ENCODE measurements at regions not wholly inside any gene's neighbourhood (a gene's known extent, or its start where the extent isn't known, plus 50 kb on each side); places are given as distances from the start of the nearest gene placed in this dataset.
A peak's percentile ranks its signal among the peaks of the same experiment; 100 is the strongest.

- DNase-seq = no peak
Measured at GRCh38 chr22:27490080-27490479, 311.5 kb downstream of the MN1 start.

DNA sequence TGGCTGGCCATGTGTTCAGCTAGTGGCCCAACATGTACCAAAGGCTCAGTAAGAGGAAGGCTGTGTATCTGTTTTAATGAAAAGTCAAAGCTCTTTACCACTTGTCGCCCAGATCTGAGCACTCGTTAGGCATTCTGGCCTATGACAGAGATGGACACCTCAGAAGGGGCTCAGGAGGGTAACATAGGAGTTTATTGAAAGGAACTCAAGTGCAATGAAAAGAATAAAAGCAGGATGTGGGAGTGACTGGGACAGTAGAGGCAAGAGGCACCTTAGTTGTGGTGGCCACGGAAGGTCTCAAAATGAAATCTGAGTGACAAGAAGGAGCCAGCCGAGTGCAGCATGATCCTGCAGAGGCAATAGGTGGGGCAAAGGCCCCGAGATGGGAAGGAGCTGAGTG lies 309.7 kb downstream of the MN1 start:
- no peak for DNase-seq

GRCh38 chr22:27492566-27493201 lies 308.9 kb downstream of the MN1 start:
- no peak for DNase-seq

DNA sequence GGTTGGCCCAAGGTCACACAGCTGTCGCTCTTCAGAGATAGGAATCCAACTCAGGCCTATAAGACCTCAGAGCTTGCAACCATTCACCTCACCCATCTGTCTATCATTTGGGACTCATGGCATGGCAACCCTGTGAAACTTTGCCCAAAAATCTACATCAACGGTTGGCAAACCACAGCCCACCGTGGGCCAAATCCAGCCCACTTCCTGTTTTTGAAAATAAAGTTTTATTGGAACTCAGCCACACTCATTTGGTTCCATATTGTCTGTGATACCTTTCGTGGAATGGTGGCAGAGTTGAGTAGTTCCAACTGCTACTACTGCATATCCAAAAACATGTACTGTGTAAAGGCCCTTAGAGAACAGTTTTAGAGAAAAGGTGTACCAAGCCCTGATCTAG lies 307.8 kb downstream of the MN1 start:
- no peak for DNase-seq

DNA sequence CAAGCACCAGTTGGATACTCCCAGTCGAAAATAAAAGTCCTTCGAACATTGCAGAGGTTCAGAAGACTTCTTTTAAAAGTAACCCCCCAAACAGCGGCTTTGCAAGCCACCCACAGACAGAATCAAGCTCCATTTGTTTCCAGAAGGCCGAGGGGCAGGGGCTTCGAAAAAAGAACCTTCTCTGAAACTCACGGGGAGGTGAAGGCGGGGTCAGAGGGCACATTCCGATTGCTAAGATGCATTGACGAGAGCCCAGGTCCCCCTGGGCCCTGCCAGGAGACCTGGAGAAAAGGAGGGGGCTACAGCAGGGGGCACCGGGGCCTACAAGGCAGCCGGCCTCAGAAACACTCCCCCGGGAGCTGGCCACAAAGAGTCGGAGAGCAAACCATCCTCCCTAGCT lies 306.8 kb downstream of the MN1 start:
- no peak for DNase-seq

- DNase-seq = no peak
Measured at GRCh38 chr22:27495325-27495724, 306.2 kb downstream of the MN1 start.

DNA sequence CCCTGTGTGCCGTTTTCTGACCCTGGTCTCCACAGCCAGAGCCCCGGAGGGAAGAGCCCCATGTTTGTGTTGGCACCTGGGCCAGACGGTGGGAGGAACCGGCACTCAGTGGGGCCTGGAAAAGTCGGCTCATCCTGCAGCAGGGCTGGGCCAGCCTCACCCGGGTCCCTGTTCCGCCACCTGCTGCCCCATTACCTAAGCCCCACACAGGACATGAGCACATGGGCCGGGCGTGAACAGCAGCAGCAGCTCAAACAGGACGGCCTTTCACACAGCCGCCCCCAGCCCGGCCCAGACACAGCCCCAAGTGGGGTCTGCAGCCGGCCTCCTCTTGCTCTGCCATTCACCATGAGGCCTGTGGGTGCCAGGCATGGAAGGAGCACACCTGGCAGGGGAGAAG lies 302.4 kb downstream of the MN1 start:
- no peak for DNase-seq

GRCh38 chr22:27501191-27501936 lies 300.2 kb downstream of the MN1 start:
- DNase-seq = no peak

- no peak for DNase-seq
Measured at GRCh38 chr22:27502327-27502726, 299.2 kb downstream of the MN1 start.

GRCh38 chr22:27504360-27505253 lies 296.9 kb downstream of the MN1 start:
- DNase-seq = no peak

DNA sequence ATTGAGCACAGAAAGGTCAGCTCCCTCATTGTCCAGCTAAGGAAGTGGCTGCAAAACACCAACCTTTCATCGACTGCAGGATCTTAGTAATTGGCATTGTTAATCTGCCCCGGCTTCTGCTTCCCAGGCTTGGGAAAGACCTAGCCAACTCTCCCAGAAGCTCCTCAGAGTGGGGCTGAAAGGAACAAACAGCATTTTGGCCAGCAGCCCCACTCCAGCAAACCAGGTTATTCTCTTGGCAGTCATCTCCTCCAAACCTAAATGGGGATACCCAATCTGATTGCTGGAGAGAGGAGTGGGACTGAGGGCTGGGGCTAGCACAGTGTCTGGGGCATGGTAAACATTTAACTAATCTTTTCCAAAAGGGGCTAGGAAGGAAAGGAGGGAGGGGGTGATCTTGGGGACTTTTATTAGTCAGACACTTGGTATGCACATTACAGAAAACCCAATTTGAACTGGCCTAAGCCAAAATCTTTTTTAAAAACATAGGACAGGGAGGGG lies 294.4 kb downstream of the MN1 start:
- peak; percentile 64 for DNase-seq

DNA sequence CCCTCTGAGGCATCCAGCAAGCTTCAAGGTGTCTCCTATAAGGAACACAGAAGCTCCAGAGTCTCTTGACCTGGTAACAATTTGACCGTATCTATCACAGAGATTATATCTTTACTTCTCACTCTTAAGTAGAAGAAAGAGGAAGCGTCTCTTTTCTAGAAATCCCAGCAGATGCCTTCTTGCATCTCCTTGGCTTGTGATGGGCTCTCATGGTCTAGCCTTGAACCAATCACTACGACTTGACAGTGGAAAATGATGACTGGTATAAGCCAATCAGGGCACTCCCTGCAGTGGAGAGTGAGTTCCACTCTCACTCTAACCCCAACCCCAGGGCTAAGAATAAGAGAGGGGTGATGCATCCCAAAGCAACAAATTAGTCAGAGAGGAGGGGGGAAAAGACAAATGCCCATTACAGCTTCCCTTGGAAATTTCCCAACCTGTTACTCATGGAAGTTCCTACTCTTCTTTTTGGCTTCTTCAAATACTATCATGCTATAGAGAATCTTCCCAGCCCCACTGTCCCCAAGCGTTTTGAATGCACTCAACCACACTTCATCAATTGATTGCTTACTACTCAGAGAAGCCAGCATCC lies 293.5 kb downstream of the MN1 start:
- DNase-seq = no peak

DNA sequence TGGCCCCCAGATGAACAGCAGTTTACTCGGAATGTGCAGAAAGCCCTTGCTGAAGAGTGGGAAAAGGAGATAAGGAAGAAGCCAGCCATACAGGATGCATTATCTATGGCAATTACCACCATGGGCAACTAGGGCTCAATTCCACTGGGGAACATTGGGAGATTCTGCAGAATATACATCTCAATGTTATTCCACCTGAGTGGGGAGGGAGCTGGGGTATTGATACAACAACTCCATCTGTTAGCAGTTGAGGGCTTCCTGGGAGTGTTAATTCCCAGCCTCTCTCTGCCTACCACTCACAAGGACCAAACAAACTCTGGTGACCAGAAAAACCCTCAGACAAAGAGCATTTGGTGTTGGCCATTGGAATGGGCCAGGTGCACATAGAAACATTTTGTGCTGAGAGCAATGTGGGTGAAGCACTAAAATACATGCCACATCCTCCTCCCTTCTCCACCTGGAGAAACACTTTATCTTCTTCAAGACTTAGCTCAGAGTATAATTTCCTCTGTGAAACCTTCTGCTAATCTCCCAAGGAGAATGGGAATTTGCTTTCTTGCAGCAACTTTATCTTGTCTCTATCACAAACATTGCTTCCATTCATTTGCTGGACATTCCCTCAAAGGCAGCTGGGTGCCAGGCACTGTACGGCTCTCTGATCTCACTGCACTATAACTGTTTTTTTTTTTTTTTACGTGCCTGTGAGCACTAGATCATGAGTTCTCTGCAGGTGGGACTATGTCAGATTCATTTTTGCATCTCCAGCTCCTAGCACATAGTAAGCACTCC lies 292.2 kb downstream of the MN1 start:
- DNase-seq = no peak

DNA sequence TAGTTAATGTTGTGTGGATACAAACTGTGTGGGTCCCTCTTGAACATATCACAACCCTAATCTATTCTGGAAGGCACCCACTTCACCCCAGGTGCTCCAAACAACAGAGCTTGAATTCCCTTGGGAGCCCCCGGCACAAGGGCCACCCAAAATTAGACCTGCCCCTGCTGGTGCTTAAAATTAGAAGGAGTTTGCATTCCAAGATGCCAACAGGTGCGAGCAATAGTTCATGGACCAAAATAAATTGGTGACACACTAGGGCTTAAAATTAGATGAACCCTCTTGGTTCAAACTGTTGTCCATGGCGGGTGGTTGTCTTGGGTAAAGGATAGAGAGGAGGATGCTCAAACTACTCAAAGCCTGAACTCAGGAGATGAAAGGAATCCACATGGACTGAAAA lies 291.5 kb downstream of the MN1 start:
- no peak for DNase-seq

- peak; percentile 96 for DNase-seq
Measured at GRCh38 chr22:27512283-27512761, 289.2 kb downstream of the MN1 start.

DNA sequence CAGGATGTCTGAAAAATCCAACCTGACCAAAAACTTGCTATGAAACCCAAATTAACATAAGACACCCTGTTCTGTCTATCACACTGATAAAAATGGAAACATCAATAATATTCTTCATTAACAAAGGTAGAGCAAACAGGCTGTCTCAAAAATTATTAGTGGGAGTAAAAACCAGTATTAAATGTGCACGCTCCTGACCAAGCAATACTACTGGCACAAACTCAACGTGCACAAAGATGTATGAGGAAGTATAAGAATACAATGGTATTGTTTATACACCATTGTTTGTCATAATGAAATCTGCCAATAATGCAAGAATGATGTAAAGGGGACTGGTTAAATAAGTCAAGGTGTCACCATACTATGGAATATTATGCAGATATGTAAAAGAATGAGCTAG lies 288.5 kb downstream of the MN1 start:
- DNase-seq = no peak

DNA sequence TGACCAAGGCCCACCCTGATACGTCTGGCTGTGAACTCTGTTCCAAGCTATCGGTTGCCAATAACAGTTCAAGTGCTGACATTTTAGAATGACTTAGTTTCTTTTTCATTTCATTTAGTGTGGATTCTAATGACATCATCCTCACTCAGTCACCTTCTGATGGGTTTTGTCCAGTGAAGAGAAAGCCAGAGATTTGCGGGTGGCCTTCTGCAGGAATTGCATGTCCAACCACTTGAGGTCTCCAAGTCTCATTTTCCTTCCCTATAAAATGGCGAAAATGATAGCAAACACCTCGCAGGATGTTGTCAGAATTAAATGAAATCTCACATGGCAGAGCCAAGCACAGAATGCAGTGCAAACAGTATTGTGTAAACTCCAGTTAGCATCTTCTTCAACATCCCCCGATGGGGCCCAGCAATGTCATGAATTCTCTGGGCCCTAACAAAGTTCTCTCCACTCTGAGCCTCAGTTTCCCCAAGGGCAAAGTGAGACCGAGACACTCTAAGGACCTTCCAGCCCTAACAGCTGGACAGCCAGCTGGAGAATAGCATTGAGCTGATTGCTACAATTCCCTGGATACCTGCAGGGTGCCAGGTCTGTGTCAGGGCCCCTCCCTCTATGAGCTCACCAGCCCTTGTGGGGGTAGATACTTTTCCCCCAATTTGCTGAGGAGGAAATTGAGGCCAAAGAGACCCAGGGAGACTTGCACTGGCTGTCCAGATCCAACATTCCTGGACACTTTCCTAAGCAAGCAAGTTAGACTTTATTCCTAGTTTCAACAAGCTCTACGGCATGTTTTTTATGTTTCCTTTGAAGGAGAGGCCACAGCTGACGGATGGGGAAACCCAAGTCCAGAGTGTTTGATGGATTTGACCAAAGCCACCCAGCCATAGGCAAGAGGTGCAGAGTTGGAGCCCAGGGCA lies 286.7 kb downstream of the MN1 start:
- peak; percentile 25 for DNase-seq

GRCh38 chr22:27517361-27518155 lies 284.0 kb downstream of the MN1 start:
- DNase-seq = no peak

GRCh38 chr22:27518531-27519340 lies 282.8 kb downstream of the MN1 start:
- DNase-seq = no peak
